ENCODE measurements at regions not wholly inside any gene's neighbourhood (a gene's known extent, or its start where the extent isn't known, plus 50 kb on each side); places are given as distances from the start of the nearest gene placed in this dataset.

GRCh38 chr3:59268170-59268569 is 218.3 kb upstream of the CFAP20DC start:
- H3K4me1 Mint-ChIP-seq (ENCODE audit: low read depth), result no peaks in the 10 kb centered on the region
- no peak overlapping the region for H3K27ac Mint-ChIP-seq
- peaks cover 5% of the 10 kb centered on the region for H3K27me3 Mint-ChIP-seq
- TF ChIP-seq, protein P1, sequence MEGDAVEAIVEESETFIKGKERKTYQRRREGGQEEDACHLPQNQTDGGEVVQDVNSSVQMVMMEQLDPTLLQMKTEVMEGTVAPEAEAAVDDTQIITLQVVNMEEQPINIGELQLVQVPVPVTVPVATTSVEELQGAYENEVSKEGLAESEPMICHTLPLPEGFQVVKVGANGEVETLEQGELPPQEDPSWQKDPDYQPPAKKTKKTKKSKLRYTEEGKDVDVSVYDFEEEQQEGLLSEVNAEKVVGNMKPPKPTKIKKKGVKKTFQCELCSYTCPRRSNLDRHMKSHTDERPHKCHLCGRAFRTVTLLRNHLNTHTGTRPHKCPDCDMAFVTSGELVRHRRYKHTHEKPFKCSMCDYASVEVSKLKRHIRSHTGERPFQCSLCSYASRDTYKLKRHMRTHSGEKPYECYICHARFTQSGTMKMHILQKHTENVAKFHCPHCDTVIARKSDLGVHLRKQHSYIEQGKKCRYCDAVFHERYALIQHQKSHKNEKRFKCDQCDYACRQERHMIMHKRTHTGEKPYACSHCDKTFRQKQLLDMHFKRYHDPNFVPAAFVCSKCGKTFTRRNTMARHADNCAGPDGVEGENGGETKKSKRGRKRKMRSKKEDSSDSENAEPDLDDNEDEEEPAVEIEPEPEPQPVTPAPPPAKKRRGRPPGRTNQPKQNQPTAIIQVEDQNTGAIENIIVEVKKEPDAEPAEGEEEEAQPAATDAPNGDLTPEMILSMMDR (IDR thresholded peaks at IDR 0.05; ENCODE audit: unreplicated experiment), result no peak
- H3K4me3 Mint-ChIP-seq (ENCODE audit: low read depth), result no peak overlapping the region
- no peaks in the 10 kb centered on the region for H3K36me3 Mint-ChIP-seq (ENCODE audit: insufficient read depth)
- no peak for DNase-seq (ENCODE audit: low spot score, unreplicated experiment)
- H3K9me3 Mint-ChIP-seq (ENCODE audit: low read depth), result peaks cover 6% of the 10 kb centered on the region

DNA sequence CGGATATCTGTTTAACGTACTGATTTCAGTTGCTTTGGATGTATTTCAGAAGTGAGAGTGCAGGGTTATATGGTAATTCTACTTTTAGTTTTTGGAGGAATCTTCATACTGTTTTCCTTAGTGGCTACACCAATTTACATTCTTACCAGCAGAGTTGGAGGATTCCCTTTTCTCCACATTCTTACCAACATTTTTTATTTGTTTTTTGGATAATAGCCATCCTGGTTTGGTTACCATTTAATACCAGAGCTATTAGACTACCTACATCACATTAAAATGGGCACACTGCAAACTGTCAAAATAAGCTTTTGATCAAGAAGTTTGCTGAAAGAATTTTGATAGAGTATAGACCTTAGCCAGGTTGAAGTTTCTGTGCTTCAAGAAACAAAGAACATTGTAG is 217.2 kb upstream of the CFAP20DC start:
- TF ChIP-seq, protein P1 (IDR thresholded peaks at IDR 0.05; ENCODE audit: unreplicated experiment), result no peak
- DNase-seq (ENCODE audit: low spot score, unreplicated experiment), result no peak
- no peak overlapping the region for H3K4me3 Mint-ChIP-seq (ENCODE audit: low read depth)
- no peaks in the 10 kb centered on the region for H3K36me3 Mint-ChIP-seq (ENCODE audit: insufficient read depth)
- peaks cover 1% of the 10 kb centered on the region for H3K4me1 Mint-ChIP-seq (ENCODE audit: low read depth)
- peaks cover 6% of the 10 kb centered on the region for H3K9me3 Mint-ChIP-seq (ENCODE audit: low read depth)
- no peak overlapping the region for H3K27ac Mint-ChIP-seq
- peaks cover 1% of the 10 kb centered on the region for H3K27me3 Mint-ChIP-seq

DNA sequence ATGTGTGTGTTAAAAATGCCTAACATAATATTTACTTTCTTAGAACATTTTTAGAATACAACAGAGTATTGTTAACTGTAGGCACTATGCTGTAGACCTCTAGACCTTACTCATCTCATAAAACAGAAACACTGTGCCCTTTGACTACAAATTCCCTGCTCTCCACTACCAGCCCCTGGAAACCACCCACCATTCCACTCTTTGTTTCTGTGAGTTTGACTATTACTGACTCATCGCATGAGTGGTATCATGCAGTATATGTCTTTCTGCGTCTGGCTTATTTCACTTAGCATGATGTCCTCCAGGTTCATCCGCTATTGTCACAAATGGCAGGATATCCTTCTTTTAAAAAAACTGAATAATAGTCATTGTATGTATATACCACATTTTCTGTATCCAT is 216.7 kb upstream of the CFAP20DC start:
- Mint-ChIP-seq H3K27ac (no peak overlapping the region), H3K4me3 (ENCODE audit: low read depth) (no peak overlapping the region), H3K4me1 (ENCODE audit: low read depth) (peaks cover 3% of the 10 kb centered on the region), H3K27me3 (no peaks in the 10 kb centered on the region), H3K9me3 (ENCODE audit: low read depth) (peaks cover 6% of the 10 kb centered on the region), H3K36me3 (ENCODE audit: insufficient read depth) (no peaks in the 10 kb centered on the region)
- TF ChIP-seq, protein P1 (IDR thresholded peaks at IDR 0.05; ENCODE audit: unreplicated experiment), result no peak
- no peak for DNase-seq (ENCODE audit: low spot score, unreplicated experiment)

- no peaks in the 10 kb centered on the region for H3K27me3 Mint-ChIP-seq
- H3K27ac Mint-ChIP-seq, result no peak overlapping the region
- H3K9me3 Mint-ChIP-seq (ENCODE audit: low read depth), result peaks cover 6% of the 10 kb centered on the region
- no peak for DNase-seq (ENCODE audit: low spot score, unreplicated experiment)
- H3K4me1 Mint-ChIP-seq (ENCODE audit: low read depth), result peaks cover 6% of the 10 kb centered on the region
- TF ChIP-seq, protein P1 (IDR thresholded peaks at IDR 0.05; ENCODE audit: unreplicated experiment), result no peak
- no peak overlapping the region for H3K4me3 Mint-ChIP-seq (ENCODE audit: low read depth)
- no peaks in the 10 kb centered on the region for H3K36me3 Mint-ChIP-seq (ENCODE audit: insufficient read depth)
Measured at GRCh38 chr3:59265566-59265965, 215.7 kb upstream of the CFAP20DC start.

DNA sequence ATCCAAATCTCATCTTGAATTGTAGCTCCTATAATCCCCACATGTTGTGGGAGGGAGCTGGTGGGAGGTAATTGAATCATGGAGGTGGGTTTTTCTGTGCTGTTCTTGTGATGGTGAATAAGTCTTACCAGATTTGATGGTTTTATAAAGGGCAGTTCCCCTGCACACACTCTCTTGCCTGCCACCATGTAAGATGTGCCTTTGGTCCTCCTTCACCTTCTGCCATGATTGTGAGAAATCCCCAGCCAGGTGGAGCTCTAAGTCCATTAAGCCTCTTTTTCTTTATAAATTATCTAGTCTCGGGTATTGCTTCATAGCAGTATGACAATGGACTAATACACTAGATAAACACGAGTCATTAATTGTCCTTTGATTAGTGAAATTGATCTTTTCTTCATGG is 214.5 kb upstream of the CFAP20DC start:
- Mint-ChIP-seq H3K27ac (no peak overlapping the region), H3K36me3 (ENCODE audit: insufficient read depth) (no peaks in the 10 kb centered on the region), H3K27me3 (no peaks in the 10 kb centered on the region), H3K4me3 (ENCODE audit: low read depth) (no peak overlapping the region), H3K4me1 (ENCODE audit: low read depth) (peaks cover 6% of the 10 kb centered on the region), H3K9me3 (ENCODE audit: low read depth) (peaks cover 6% of the 10 kb centered on the region)
- TF ChIP-seq, protein P1 (IDR thresholded peaks at IDR 0.05; ENCODE audit: unreplicated experiment), result no peak
- no peak for DNase-seq (ENCODE audit: low spot score, unreplicated experiment)

Data from progenitor cell of endocrine pancreas (in vitro differentiated cells).